Hepatocyte (in vitro differentiated cells): ENCODE measurements at regions not wholly inside any gene's neighbourhood (a gene's known extent, or its start where the extent isn't known, plus 50 kb on each side); places are given as distances from the start of the nearest gene placed in this dataset.

Experiments
- DNase-seq: peaks from one replicate; pipeline ENCODE4 v3.0.0-alpha.2; 2016; ENCODE audit warnings: low spot score
- H2AFZ ChIP-seq: fragments of 200-600 bp; sonication (generic); 2 replicates; pipeline ENCODE4 v1.6.0; 2016; ENCODE audit warnings: antibody characterized with exemption, mild to moderate bottlenecking
- H3K27ac ChIP-seq: fragments of 200-600 bp; sonication (generic); 2 replicates; pipeline ENCODE4 v1.5.1; 2016; ENCODE audit warnings: mild to moderate bottlenecking
- H3K27me3 ChIP-seq: fragments of 200-600 bp; sonication (generic); 2 replicates; pipeline ENCODE4 v1.6.1; 2016
- H3K36me3 ChIP-seq: fragments of 200-600 bp; sonication (generic); replicated peaks from 2 replicates; pipeline ENCODE4 v1.5.1; 2016; ENCODE audit warnings: low read depth; ENCODE audit not compliant: insufficient read depth
- H3K4me1 ChIP-seq: fragments of 200-600 bp; sonication (generic); 2 replicates; pipeline ENCODE4 v1.5.1; 2016; ENCODE audit warnings: mild to moderate bottlenecking, moderate library complexity; ENCODE audit not compliant: insufficient read depth
- H3K4me2 ChIP-seq: fragments of 200-600 bp; sonication (generic); 2 replicates; pipeline ENCODE4 v1.6.0; 2016
- H3K4me3 ChIP-seq: fragments of 200-600 bp; sonication (generic); 2 replicates; pipeline ENCODE4 v1.5.1; 2016; ENCODE audit warnings: mild to moderate bottlenecking
- H3K79me2 ChIP-seq: fragments of 200-600 bp; sonication (generic); 2 replicates; pipeline ENCODE4 v1.6.0; 2017; ENCODE audit warnings: mild to moderate bottlenecking
- H3K9me2 ChIP-seq: fragments of 200-600 bp; sonication (generic); replicated peaks from 2 replicates; pipeline ENCODE4 v1.6.0; 2017; ENCODE audit warnings: mild to moderate bottlenecking; ENCODE audit not compliant: insufficient read depth
- H3K9me3 ChIP-seq: fragments of 200-600 bp; sonication (generic); 2 replicates; pipeline ENCODE4 v1.5.1; 2016; ENCODE audit warnings: low read depth, mild to moderate bottlenecking
- H4K20me1 ChIP-seq: fragments of 200-600 bp; sonication (generic); 2 replicates; pipeline ENCODE4 v1.6.0; 2016; ENCODE audit warnings: mild to moderate bottlenecking; ENCODE audit not compliant: insufficient read depth, poor library complexity, severe bottlenecking
- EZH2 ChIP-seq: fragments of 200-600 bp; sonication (generic); IDR thresholded peaks from 2 replicates; pipeline ENCODE4 v1.6.1; 2016; ENCODE audit warnings: antibody characterized with exemption, mild to moderate bottlenecking, borderline replicate concordance
- EZH2phosphoT487 ChIP-seq: fragments of 200-600 bp; sonication (generic); IDR thresholded peaks from one replicate; pipeline ENCODE4 v1.6.1; 2018; ENCODE audit warnings: antibody characterized with exemption, mild to moderate bottlenecking, low read depth, moderate library complexity; ENCODE audit not compliant: unreplicated experiment, severe bottlenecking
- WGBS: methylation state at CpG from one replicate; pipeline ENCODE4 v1.1.6; 2016; ENCODE audit warnings: low lambda C conversion rate; ENCODE audit errors: missing lambda C conversion rate; 5-methylcytosine and 5-hydroxymethylcytosine counted together
- TF ChIP-seq, protein P1 (sequence below): fragments of 200-600 bp; sonication (generic); IDR thresholded peaks from 2 replicates; pipeline ENCODE4 v1.5.1; 2016; ENCODE audit warnings: antibody characterized with exemption, mild to moderate bottlenecking; ENCODE audit not compliant: poor library complexity

- Histone ChIP-seq H3K4me3 (no peak overlapping the region), H3K27ac (no peak overlapping the region), H4K20me1 (no peaks in the 10 kb centered on the region), H3K27me3 (peaks cover 26% of the 10 kb centered on the region), H3K36me3 (no peaks in the 10 kb centered on the region), H3K4me1 (no peaks in the 10 kb centered on the region), H3K9me2 (no peaks in the 10 kb centered on the region), H3K79me2 (no peaks in the 10 kb centered on the region), H3K4me2 (no peak overlapping the region), H2AFZ (no peak overlapping the region), H3K9me3 (no peaks in the 10 kb centered on the region)
- TF ChIP-seq EZH2phosphoT487 (no peak), EZH2 (no peak)
- TF ChIP-seq, protein P1, sequence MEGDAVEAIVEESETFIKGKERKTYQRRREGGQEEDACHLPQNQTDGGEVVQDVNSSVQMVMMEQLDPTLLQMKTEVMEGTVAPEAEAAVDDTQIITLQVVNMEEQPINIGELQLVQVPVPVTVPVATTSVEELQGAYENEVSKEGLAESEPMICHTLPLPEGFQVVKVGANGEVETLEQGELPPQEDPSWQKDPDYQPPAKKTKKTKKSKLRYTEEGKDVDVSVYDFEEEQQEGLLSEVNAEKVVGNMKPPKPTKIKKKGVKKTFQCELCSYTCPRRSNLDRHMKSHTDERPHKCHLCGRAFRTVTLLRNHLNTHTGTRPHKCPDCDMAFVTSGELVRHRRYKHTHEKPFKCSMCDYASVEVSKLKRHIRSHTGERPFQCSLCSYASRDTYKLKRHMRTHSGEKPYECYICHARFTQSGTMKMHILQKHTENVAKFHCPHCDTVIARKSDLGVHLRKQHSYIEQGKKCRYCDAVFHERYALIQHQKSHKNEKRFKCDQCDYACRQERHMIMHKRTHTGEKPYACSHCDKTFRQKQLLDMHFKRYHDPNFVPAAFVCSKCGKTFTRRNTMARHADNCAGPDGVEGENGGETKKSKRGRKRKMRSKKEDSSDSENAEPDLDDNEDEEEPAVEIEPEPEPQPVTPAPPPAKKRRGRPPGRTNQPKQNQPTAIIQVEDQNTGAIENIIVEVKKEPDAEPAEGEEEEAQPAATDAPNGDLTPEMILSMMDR = no peak
- no peak for DNase-seq
- 24% methylated on average over 11 of the region's 11 CpGs for WGBS
Measured at GRCh38 chr18:78138983-78139496, 840.6 kb upstream of the SALL3 start.

- Histone ChIP-seq H3K4me3 (no peak overlapping the region), H3K4me1 (no peaks in the 10 kb centered on the region), H3K9me2 (no peaks in the 10 kb centered on the region), H3K4me2 (no peak overlapping the region), H4K20me1 (no peaks in the 10 kb centered on the region), H3K79me2 (no peaks in the 10 kb centered on the region), H2AFZ (no peak overlapping the region), H3K36me3 (no peaks in the 10 kb centered on the region), H3K9me3 (no peaks in the 10 kb centered on the region), H3K27me3 (peaks cover 26% of the 10 kb centered on the region), H3K27ac (no peak overlapping the region)
- TF ChIP-seq EZH2 (no peak), EZH2phosphoT487 (no peak)
- TF ChIP-seq, protein P1 = no peak
- WGBS = 88% methylated on average over 9 of the region's 9 CpGs
- DNase-seq = no peak
Measured at GRCh38 chr18:78140294-78140693, 839.3 kb upstream of the SALL3 start.

GRCh38 chr18:78144669-78145068, 834.9 kb upstream of the SALL3 start:
- H2AFZ ChIP-seq = no peak overlapping the region
- TF ChIP-seq, protein P1 = no peak
- TF ChIP-seq EZH2phosphoT487 = no peak
- TF ChIP-seq EZH2 = no peak
- no peaks in the 10 kb centered on the region for H3K4me1 ChIP-seq

GRCh38 chr18:78145096-78145495, 834.5 kb upstream of the SALL3 start:
- no peak for DNase-seq
- Histone ChIP-seq H3K9me2 (no peaks in the 10 kb centered on the region), H3K4me1 (no peaks in the 10 kb centered on the region), H3K9me3 (no peaks in the 10 kb centered on the region), H2AFZ (no peak overlapping the region), H3K36me3 (no peaks in the 10 kb centered on the region), H4K20me1 (no peaks in the 10 kb centered on the region), H3K4me3 (no peak overlapping the region), H3K27ac (no peak overlapping the region), H3K4me2 (no peak overlapping the region), H3K79me2 (no peaks in the 10 kb centered on the region), H3K27me3 (peaks cover 6% of the 10 kb centered on the region)
- 74% methylated on average over 9 of the region's 9 CpGs for WGBS
- TF ChIP-seq, protein P1 = no peak
- TF ChIP-seq EZH2 (no peak), EZH2phosphoT487 (no peak)

More at GRCh38 chr18:78144669-78145068, 834.9 kb upstream of the SALL3 start:
- no peaks in the 10 kb centered on the region for H3K9me3 ChIP-seq
- DNase-seq = no peak
- no peak overlapping the region for H3K27ac ChIP-seq
- WGBS = 81% methylated on average over 11 of the region's 11 CpGs
- no peaks in the 10 kb centered on the region for H4K20me1 ChIP-seq
- no peak overlapping the region for H3K4me2 ChIP-seq
- H3K27me3 ChIP-seq = peaks cover 9% of the 10 kb centered on the region
- H3K9me2 ChIP-seq = no peaks in the 10 kb centered on the region
- H3K79me2 ChIP-seq = no peaks in the 10 kb centered on the region
- no peaks in the 10 kb centered on the region for H3K36me3 ChIP-seq
- no peak overlapping the region for H3K4me3 ChIP-seq
